LNCAP (cell line): ENCODE measurements at regions not wholly inside any gene's neighbourhood (a gene's known extent, or its start where the extent isn't known, plus 50 kb on each side); places are given as distances from the start of the nearest gene placed in this dataset.

ENCODE experiments used
- TF ChIP-seq, protein P1 (sequence below): fragments of 450-650 bp; IDR thresholded peaks from 2 replicates; pipeline ENCODE4 v1.5.1; 2017; ENCODE audit warnings: mild to moderate bottlenecking

DNA sequence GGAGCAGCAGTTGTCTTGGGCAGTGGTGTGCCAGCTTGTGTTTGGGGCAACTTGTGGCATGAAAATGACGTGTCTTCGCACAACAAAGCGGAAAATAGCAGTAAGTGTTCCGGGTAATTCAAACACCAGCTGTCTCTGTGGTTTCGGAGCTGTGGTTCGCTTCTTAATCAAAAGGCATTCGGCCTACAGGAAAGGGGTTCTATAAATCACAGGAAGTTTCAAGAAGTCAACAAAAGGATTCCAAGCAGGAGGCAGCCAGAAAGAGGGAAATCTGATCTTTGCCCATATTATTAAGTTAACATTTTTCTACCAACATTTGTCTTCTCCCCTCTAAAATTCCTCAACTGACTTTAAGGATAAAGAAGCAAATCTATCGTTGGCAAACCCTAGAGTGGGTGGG is 353.4 kb downstream of the FGFR2 start:
- TF ChIP-seq, protein P1, sequence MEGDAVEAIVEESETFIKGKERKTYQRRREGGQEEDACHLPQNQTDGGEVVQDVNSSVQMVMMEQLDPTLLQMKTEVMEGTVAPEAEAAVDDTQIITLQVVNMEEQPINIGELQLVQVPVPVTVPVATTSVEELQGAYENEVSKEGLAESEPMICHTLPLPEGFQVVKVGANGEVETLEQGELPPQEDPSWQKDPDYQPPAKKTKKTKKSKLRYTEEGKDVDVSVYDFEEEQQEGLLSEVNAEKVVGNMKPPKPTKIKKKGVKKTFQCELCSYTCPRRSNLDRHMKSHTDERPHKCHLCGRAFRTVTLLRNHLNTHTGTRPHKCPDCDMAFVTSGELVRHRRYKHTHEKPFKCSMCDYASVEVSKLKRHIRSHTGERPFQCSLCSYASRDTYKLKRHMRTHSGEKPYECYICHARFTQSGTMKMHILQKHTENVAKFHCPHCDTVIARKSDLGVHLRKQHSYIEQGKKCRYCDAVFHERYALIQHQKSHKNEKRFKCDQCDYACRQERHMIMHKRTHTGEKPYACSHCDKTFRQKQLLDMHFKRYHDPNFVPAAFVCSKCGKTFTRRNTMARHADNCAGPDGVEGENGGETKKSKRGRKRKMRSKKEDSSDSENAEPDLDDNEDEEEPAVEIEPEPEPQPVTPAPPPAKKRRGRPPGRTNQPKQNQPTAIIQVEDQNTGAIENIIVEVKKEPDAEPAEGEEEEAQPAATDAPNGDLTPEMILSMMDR: no peak

DNA sequence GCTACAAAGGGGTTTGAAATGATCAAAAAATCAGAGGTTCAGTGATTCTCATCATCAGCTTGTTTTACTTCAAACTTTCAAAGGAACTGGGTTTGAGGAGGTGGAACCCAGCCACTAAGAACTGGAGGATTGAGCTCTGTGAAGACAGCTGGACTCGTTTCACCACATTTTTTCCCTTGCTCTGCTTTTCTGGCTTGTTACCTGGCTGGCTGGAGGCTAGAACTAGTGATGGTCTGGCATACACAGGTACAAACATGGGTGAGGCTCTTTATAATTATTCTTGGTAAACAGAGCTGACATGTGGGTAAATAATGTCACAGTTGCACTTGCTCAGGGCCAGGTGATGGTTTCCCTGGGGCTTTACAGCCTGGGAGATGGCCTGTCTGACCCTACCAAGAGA is 352.5 kb downstream of the FGFR2 start:
- TF ChIP-seq, protein P1: no peak

DNA sequence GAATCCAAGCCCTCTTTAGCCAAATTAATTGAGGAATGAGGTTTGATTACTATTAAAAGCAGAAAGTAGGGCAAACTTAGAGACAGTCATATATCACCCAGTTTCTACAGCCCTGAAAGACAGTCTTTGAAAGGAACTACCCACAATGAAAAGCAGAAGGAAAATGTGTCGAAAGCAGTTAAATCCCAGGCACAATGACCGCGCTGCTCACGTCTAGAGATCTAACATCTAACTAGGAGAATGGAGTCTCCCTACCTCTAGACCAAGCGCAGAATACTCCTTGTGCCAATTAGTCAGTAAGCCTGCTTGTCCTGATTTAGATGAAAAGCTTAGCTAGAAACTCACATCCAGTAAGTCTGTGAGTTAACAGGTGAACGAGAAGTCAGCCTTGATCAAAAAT is 350.0 kb downstream of the FGFR2 start:
- TF ChIP-seq, protein P1: no peak

DNA sequence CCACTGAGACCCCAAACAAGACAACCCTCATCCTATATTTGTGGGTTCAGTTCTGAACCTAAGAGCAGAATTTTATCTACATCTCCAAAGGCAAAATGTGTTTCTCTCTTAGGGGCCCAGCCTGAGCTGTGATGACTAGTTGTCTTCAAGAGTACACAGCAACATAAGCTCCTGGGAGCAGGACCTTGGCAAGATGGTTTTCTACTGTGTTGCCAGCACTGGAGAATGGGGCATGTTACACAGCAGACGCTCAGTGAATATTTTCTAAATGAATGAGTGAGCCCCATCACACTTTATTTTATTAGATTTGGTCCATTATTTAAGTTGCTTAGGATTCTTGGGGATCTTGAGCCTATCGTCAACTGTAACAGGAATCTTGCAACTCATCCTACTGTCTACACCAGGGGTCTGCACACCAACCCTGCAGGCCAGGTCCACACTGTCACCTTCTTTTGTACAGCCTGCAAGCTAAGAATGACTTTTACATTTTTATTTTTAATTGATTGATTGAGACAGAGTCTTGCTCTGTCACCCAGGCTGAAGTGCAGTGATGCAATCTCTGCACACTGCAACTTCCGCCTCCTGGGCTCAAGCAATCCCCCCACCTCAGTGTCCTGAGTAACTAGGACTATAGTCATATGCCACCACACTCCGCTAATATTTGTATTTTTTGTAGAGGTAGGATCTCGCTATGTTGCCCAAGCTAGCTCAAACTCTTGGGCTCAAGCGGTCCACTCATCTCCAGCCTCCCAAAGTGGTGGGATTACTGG is 347.1 kb downstream of the FGFR2 start:
- TF ChIP-seq, protein P1: no peak

DNA sequence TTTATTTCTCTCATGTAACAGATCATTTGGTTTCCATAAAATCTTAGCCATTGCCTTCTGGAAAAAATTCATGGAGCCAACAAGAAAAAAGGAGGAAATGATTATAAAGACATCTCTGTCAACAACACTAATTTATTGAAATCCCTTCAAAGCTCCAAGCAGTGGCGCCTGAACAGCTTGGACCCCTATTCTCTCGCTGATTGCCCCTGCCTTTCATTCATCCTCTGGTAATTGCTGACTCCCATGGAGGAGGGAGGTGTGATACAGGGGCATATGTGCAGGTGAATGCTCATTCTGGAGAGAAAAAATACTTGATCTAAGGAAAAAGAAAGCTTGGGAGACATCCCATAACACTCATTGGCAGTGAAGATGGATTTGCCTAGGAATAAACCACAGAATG is 345.5 kb downstream of the FGFR2 start:
- TF ChIP-seq, protein P1: no peak

DNA sequence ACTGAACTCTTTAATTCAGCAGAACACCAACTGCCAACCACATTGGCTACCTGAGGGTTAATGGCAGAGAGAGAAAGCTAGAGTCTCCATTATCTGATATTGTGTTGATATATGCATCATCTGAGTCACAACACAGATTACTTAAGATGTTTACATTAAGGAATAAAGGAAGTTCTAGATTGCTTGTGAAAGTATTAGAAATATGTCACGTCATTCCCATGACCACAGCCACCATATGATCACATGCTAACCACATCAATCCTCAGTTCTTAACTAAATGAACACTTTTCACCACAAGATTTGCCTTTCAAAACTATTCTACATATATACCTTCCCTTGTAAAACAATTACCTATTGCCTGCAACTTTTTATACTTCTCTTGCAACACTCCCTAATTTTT is 337.9 kb downstream of the FGFR2 start:
- TF ChIP-seq, protein P1: no peak

DNA sequence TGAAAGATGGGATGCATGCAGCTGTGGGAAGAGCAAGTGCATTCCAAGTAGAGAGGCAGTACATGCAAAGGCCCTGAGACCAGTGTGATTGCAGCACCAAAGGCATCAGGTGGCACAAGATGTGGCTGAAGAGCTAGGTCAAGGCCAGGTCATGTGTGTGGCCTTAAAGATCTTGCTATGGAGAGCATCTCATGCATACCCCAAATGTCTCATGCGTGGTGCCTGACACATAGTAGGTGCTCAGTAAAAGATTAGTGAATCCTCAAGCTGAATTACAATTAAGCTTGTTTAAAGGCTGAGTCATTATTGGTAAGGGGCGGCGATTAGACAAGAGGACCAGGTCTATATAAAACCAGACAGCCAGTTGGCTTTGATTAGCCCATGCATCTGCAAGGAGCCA is 336.6 kb downstream of the FGFR2 start:
- TF ChIP-seq, protein P1: no peak
